Muscle layer of duodenum (tissue), 2 donors: ENCODE measurements at regions not wholly inside any gene's neighbourhood (a gene's known extent, or its start where the extent isn't known, plus 50 kb on each side); places are given as distances from the start of the nearest gene placed in this dataset.

ENCODE experiments used
- H3K27ac ChIP-seq: one replicate; pipeline ENCODE4 v1.7.0; 2013; ENCODE audit warnings: mild to moderate bottlenecking, low read length
- H3K27me3 ChIP-seq: one replicate; pipeline ENCODE4 v1.7.0; 2013; ENCODE audit warnings: low read depth, mild to moderate bottlenecking, control low read depth, low read length
- H3K36me3 ChIP-seq, 2 donors: one replicate each; pipeline ENCODE4 v1.7.0; 2013; ENCODE audit warnings: low read length in 2 of 2, control low read depth in 1 of 2, mild to moderate bottlenecking in 1 of 2; ENCODE audit not compliant: insufficient read depth in 2 of 2, control insufficient read depth in 1 of 2
- H3K4me1 ChIP-seq, 2 donors: one replicate each; pipeline ENCODE4 v1.7.0; 2013; ENCODE audit warnings: low read length in 2 of 2, mild to moderate bottlenecking in 2 of 2, control low read depth in 1 of 2, moderate library complexity in 1 of 2; ENCODE audit not compliant: insufficient read depth in 2 of 2, control insufficient read depth in 1 of 2
- H3K4me3 ChIP-seq, 2 donors: one replicate each; pipeline ENCODE4 v1.7.0; 2013; ENCODE audit warnings: low read length in 2 of 2, low read depth in 1 of 2, mild to moderate bottlenecking in 1 of 2
- H3K9me3 ChIP-seq, 2 donors: one replicate each; pipeline ENCODE4 v1.7.0; 2013; ENCODE audit warnings: low read length in 2 of 2, control low read depth in 1 of 2, mild to moderate bottlenecking in 1 of 2; ENCODE audit not compliant: control insufficient read depth in 1 of 2
- donor health status: healthy.

DNA sequence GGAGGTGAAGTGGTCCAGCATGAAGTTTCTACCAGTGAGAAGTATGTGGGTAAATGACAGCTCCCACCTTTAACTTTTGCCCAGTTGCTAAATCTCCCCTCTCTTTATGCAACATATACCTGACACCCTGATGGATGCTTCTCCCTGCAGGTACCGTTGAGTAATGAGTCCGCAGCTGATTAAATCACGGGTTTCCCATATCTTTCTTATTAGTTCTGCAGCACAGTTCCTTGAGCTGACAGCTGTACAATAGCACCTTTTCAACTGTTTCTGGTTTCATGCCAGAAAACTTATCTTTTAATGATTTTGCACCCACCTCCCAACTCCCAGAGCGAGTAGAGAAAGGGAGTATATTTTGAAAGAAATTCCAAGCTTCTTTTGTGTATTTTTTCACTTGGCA, 161.0 kb upstream of the TUT7 start:
- H3K36me3 ChIP-seq = no peaks in the 10 kb centered on the region
- no peaks in the 10 kb centered on the region for H3K9me3 ChIP-seq
- no peak overlapping the region for H3K27ac ChIP-seq
- H3K4me3 ChIP-seq = no peak overlapping the region
- H3K4me1 ChIP-seq = peaks cover 0 to 6% of the 10 kb centered on the region in 2 donors
- H3K27me3 ChIP-seq = no peaks in the 10 kb centered on the region

DNA sequence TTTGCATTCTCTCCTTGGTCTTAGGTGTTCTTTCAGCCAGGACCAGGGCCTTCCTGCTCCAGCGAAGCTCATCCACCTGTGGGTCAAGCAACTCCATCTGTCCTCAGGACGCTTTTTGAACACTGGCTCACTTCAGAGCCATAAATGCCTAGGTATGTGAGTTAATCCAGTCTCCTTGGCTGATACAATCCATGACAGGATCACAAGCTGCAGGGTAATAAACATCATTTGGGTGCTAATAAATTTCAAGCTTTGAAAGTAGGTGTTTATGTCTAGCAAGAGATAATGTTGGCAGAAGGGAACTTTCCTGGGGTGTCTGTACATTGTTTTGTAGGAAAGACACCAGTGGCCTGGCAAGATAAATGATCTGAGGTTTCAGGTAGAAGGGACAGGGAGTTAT, 159.2 kb upstream of the TUT7 start:
- peaks cover 0 to 6% of the 10 kb centered on the region in 2 donors for H3K4me1 ChIP-seq
- H3K27me3 ChIP-seq = no peaks in the 10 kb centered on the region
- no peak overlapping the region for H3K4me3 ChIP-seq
- no peaks in the 10 kb centered on the region for H3K36me3 ChIP-seq
- no peaks in the 10 kb centered on the region for H3K9me3 ChIP-seq
- H3K27ac ChIP-seq = no peak overlapping the region

DNA sequence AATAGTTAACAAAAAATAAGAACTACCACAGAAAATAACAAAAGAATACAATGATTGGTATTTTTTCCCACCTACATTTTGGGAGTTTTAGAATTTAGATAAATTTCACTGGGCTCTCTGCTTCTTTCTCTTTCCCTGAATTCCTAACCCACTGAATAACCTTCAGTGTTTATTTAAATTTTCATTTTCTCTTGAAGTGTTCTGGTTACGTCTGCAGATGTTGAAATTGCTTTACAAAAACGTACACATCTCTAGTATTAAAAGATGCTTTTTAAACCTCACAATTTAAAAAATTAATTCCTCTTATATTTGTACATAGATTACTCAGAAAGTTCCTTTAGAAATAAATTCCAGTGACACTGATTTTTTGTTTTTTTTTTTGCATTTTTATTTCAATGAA, 158.7 kb upstream of the TUT7 start:
- peaks cover 0 to 6% of the 10 kb centered on the region in 2 donors for H3K4me1 ChIP-seq
- H3K27me3 ChIP-seq = no peaks in the 10 kb centered on the region
- H3K9me3 ChIP-seq = no peaks in the 10 kb centered on the region
- no peaks in the 10 kb centered on the region for H3K36me3 ChIP-seq
- H3K27ac ChIP-seq = no peak overlapping the region
- H3K4me3 ChIP-seq = no peak overlapping the region

DNA sequence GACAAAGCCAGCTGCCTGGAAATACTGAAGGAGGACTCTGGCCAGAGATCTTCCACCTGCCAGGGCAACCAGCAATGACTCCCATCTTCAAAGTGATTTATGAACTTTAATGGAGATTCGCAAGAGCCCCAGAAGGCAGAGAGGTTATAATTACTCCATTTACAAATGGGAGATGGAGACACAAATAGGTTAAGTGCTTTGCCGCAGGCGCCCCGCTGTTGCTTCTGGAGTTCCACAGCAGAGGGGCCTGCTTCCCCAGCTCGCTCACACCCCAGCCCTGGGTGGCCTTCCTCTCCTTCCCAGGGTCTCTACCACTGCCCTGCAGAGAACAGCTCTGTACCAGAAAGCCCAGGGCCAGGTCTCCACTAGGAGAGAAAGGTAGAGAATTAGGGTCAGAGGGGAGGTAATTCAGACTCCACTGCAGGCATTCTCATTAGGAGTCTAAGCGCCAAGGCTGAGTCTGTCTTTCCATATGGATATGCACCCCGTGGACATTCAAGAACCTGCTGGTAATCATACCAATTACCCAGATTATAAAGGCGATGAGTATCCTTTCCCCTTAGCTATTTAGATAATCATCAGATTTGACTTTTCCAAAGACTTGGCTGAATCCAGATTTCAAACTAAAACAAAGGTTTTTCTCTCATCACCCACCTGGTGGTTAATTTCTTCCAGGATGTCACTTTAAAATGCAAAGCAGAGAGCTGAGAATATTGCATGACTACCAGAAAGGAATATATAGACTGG, 157.6 kb upstream of the TUT7 start:
- no peaks in the 10 kb centered on the region for H3K27me3 ChIP-seq
- no peaks in the 10 kb centered on the region for H3K36me3 ChIP-seq
- H3K4me3 ChIP-seq = no peak overlapping the region
- H3K9me3 ChIP-seq = no peaks in the 10 kb centered on the region
- no peak overlapping the region for H3K27ac ChIP-seq
- peaks cover 0 to 6% of the 10 kb centered on the region in 2 donors for H3K4me1 ChIP-seq

DNA sequence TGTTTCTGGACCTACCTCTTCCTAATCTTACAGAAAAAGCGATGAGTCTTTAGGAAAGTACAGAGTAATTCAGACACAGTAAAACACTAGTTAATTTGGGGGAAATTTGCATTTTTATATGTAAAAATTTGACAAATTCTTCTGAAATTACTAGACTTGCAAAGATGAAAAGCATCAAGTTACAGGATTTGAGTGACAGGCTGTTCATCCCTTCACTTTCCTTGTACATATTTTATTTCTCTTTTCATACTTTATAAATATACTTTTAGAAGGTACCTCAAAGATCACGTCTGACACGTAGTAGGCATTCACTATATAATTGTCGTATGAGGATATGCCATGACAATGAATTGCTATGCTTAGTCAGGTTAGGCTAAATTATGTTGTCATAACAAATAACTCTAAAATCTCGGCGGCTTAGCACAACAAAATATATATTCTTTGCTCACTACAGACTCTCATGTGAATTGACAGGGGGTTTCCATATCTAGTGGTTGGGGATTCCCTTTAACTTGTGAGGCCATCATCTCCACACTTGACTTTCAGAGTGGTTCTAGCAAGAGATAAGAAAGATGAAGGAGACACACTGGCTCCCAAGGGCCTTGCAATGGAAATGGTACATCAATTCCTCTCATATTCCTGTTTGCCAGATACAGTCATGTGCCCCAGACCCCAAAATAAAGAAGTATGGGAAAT, 154.1 kb upstream of the TUT7 start:
- H3K36me3 ChIP-seq = no peaks in the 10 kb centered on the region

DNA sequence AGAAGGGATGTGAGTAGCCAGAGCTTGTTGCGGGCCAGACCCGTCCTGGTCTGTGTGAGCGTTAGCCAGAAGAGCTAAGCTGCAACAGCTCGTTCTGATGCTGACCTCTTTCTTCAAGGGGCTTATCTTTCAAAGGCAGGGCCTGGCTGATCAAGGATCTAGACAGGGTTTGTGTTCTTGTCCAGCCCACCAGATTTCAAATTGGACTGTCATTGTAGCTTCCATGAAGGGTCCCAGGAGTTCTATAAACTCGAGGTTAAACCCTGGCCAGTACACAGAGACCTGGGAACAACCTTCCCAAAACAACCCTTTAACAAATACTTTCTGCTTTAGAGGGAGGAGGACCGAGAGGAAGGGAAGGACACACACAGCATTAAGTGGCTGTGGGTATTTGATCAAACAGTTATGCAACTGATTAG, 153.0 kb upstream of the TUT7 start:
- no peak overlapping the region for H3K4me3 ChIP-seq
- H3K36me3 ChIP-seq = no peaks in the 10 kb centered on the region
- no peaks in the 10 kb centered on the region for H3K9me3 ChIP-seq
- no peak overlapping the region for H3K27ac ChIP-seq
- no peaks in the 10 kb centered on the region for H3K4me1 ChIP-seq
- no peaks in the 10 kb centered on the region for H3K27me3 ChIP-seq

More for the DNA sequence above, 154.1 kb upstream of the TUT7 start:
- H3K27me3 ChIP-seq = no peaks in the 10 kb centered on the region
- no peak overlapping the region for H3K27ac ChIP-seq
- H3K4me3 ChIP-seq = no peak overlapping the region
- H3K9me3 ChIP-seq = no peaks in the 10 kb centered on the region
- peaks cover 0 to 4% of the 10 kb centered on the region in 2 donors for H3K4me1 ChIP-seq

DNA sequence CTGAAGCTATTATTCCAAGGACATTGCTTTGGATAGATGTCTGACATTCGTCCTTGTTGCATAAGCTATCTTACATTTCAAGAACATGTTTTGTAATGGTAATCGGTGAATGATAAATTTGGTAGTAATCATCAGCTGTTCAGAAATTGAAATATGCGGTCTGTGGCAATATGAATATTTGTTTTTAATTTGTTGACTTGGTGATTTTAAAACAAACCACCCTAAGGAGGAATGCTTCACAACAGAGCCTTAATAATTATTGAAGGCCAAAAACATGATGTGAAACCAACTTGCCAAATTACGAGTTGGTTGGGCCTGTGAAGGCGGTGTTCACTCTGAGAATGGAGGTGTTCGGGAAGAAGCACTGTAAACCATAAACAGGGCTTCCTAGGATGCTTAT, 149.7 kb upstream of the TUT7 start:
- H3K4me3 ChIP-seq = no peak overlapping the region
- H3K4me1 ChIP-seq = peaks cover 0 to 4% of the 10 kb centered on the region in 2 donors
- no peaks in the 10 kb centered on the region for H3K27me3 ChIP-seq
- no peak overlapping the region for H3K27ac ChIP-seq
- no peaks in the 10 kb centered on the region for H3K36me3 ChIP-seq
- no peaks in the 10 kb centered on the region for H3K9me3 ChIP-seq

DNA sequence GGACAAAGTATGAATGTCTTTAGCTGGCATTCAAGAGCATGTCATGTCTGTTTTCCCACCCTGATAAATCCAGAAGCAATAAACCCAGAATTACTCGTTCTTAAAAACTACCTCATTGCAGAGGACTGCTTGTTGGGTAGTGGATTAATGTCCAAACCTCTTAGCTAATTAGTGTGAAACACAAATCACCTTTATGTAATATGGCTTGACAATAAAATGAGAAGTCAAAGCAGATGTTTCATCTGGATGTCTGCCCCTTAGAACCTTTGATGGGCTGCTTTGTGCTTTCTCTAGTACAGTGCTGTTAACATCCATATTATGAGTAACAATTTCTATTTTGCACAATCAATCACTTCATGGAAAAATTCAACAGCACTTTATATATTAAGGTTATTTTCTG, 149.1 kb upstream of the TUT7 start:
- Histone ChIP-seq H3K4me1 (peaks cover 0 to 4% of the 10 kb centered on the region in 2 donors), H3K4me3 (no peak overlapping the region), H3K27me3 (no peaks in the 10 kb centered on the region), H3K36me3 (no peaks in the 10 kb centered on the region), H3K27ac (no peak overlapping the region), H3K9me3 (no peaks in the 10 kb centered on the region)

DNA sequence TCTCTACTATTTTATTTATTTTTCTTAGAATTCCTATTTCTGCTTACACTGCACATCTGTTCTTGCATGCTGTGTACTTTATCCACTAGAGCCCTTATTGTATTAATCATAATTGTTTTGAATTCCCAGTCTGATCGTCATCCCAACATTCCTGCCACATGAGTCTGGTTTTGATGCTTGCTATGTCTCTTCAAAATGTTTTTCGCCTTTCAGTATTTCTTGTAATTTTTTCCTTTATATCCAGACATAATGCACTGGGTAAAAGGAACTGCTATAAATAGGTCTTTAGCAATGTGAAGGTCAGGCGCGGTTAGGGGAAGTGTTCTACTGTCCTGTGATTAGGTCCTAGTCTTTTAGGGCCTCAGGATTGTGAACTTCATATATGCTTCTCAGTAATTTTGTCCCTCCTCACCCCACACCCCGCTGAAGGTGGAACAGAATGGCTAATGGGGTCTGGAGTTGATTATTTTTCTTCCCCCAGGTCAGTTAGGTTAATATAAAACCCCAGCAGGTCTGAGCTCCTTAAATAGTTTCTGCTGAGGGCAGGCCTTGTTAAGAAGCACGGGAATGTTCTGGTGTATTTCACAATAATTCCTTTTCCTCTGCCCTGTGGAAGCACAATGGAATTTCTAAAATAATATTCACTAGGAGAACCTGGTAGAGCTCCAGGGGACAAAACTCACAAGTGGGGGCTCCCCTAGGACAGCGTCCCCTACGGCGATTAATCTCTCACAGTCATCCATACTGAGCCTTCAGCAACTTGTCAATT, 146.6 kb upstream of the TUT7 start:
- Histone ChIP-seq H3K27me3 (no peaks in the 10 kb centered on the region), H3K36me3 (no peaks in the 10 kb centered on the region), H3K4me1 (peaks cover 0 to 4% of the 10 kb centered on the region in 2 donors), H3K27ac (peak overlapping the region; percentile 1), H3K4me3 (no peak overlapping the region), H3K9me3 (no peaks in the 10 kb centered on the region)

DNA sequence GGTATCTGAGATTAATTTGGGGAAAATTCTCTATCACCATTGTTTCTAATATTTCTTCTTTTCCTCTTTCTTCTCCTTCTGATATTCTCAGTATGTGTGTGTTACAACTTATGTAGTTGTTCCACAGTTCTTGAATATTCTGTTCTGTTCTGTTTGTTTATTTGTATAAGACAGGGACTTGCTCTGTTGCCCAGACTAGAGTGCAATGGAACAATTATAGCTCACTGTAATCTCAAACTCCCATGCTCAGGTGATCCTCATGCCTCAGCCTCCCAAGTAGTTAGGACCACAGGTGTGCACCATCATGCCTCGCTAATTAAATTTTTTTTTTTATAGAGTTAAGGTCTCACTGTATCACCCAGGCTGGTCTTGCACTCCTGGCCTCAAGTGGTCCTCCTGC, 145.8 kb upstream of the TUT7 start:
- H3K9me3 ChIP-seq = no peaks in the 10 kb centered on the region
- peaks cover 0 to 4% of the 10 kb centered on the region in 2 donors for H3K4me1 ChIP-seq
- H3K27ac ChIP-seq = no peak overlapping the region

DNA sequence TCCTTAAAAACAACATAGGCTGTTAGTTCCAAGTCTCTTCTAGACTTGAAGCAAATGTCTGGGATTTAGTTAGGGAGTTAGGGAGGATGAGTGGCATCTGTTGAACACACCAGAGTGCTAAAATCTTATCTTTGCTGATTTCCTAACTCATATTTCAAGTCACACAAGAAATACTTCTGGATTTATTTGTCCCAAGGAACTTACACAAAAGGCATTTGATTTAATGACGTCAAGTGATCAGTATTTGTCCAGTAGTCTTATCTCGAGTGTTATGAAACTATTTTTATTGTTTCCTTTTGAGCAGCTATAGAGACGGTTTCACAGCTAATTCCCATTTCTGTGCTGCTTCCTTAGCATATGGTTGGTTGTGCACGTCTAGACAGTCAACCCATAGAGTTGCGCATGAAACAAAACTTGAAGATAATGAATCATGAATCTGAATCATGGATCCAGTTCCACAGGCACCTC, 140.5 kb upstream of the TUT7 start:
- no peaks in the 10 kb centered on the region for H3K27me3 ChIP-seq
- H3K4me3 ChIP-seq = no peak overlapping the region
- H3K4me1 ChIP-seq = no peaks in the 10 kb centered on the region
- no peak overlapping the region for H3K27ac ChIP-seq
- H3K36me3 ChIP-seq = no peaks in the 10 kb centered on the region
- H3K9me3 ChIP-seq = no peaks in the 10 kb centered on the region

More for the DNA sequence above, 145.8 kb upstream of the TUT7 start:
- Histone ChIP-seq H3K27me3 (no peaks in the 10 kb centered on the region), H3K36me3 (no peaks in the 10 kb centered on the region), H3K4me3 (no peak overlapping the region)
